GM12875 (cell line): ENCODE measurements at regions not wholly inside any gene's neighbourhood (a gene's known extent, or its start where the extent isn't known, plus 50 kb on each side); places are given as distances from the start of the nearest gene placed in this dataset.

Experiments used
- H3K4me3 ChIP-seq: one replicate; pipeline ENCODE4 v1.5.1; 2011; ENCODE audit warnings: low read depth, low read length, control low read depth
- TF ChIP-seq, protein P1 (sequence below): IDR thresholded peaks from 2 replicates; pipeline ENCODE4 v1.5.1; 2011; ENCODE audit warnings: low read depth, mild to moderate bottlenecking, control low read depth, inconsistent platforms, low read length, moderate library complexity, borderline replicate concordance; ENCODE audit not compliant: insufficient read depth

DNA sequence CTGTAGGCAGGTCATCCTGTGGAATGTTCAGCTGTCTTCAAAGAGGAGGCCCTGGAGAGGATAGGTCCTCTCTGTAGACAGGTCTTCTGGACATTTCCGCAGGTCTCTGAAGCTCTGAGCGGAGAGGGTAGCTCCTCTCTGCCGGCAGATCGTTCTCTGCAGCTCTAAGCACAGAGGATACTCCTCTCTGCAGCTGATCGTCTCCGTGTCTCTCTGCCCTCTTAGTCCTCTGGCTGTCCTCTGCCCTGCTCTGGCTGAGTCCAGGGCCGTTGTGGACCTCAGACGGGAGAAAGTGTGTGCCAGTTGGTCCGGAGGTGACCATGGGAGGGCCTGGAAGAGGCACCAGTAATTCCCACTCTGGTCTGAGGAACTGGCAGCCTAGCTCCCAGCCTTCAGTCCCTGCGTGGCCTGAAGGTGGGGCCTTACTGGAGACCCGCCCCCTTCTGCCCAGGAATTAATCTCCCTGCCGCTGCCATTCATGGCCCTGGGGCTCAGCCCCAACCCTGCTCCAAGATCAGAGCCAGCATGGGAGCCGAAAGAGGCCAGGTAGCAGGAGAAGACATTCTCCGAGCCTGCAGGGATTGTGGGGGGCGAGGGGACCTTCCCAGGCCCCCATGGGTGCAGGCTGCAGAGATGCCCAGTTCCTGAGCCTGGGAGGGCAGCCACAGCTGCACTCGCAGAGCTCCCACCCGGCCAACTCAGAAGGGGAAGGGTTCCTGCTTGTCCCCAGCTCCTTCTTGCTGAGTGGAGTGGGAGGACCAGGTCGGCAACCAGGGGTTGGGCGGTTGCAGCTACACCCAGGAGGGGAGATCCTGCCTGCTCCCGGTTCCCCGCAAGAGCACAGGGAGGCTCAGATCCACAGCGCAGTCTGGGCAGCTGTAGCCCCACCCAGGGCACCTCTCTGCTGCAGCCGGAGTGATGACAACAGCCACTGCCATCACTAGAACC lies 488.7 kb downstream of the RSL24D1 start:
- no peak overlapping the region for H3K4me3 ChIP-seq
- TF ChIP-seq, protein P1, sequence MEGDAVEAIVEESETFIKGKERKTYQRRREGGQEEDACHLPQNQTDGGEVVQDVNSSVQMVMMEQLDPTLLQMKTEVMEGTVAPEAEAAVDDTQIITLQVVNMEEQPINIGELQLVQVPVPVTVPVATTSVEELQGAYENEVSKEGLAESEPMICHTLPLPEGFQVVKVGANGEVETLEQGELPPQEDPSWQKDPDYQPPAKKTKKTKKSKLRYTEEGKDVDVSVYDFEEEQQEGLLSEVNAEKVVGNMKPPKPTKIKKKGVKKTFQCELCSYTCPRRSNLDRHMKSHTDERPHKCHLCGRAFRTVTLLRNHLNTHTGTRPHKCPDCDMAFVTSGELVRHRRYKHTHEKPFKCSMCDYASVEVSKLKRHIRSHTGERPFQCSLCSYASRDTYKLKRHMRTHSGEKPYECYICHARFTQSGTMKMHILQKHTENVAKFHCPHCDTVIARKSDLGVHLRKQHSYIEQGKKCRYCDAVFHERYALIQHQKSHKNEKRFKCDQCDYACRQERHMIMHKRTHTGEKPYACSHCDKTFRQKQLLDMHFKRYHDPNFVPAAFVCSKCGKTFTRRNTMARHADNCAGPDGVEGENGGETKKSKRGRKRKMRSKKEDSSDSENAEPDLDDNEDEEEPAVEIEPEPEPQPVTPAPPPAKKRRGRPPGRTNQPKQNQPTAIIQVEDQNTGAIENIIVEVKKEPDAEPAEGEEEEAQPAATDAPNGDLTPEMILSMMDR: no peak

- TF ChIP-seq, protein P1: no peak
- H3K4me3 ChIP-seq: no peak overlapping the region
Observed at GRCh38 chr15:54687628-54688027, 509.1 kb downstream of the RSL24D1 start.
